Keratinocyte (primary cell): ENCODE measurements at regions not wholly inside any gene's neighbourhood (a gene's known extent, or its start where the extent isn't known, plus 50 kb on each side); places are given as distances from the start of the nearest gene placed in this dataset.

Experiments used
- DNase-seq: peaks from one replicate; pipeline ENCODE4 v3.0.0-alpha.2; 2011; ENCODE audit warnings: low read depth, missing footprints, low spot score
- FAIRE-seq: peaks from 2 replicates; lab custom pipeline; 2011; peaks lifted over from hg19 to GRCh38; lab: Jason Lieb, UNC
- H2AFZ ChIP-seq: 2 replicates; pipeline ENCODE4 v1.6.0; 2012; ENCODE audit warnings: low read length, control low read depth, inconsistent platforms; ENCODE audit not compliant: control insufficient read depth
- H3K27ac ChIP-seq: 2 replicates; pipeline ENCODE4 v1.5.1; 2011; ENCODE audit warnings: low read length; ENCODE audit not compliant: control insufficient read depth, insufficient read depth
- H3K27me3 ChIP-seq: 3 replicates; pipeline ENCODE4 v1.6.0; 2011; ENCODE audit warnings: low read length; ENCODE audit not compliant: control insufficient read depth, insufficient read depth; ENCODE audit errors: extremely low read depth
- H3K36me3 ChIP-seq, 2 experiments: 2 replicates in 1 of 2; 3 replicates in 1 of 2; pipeline ENCODE4 v1.5.1; 2011; ENCODE audit warnings: low read length in 2 of 2, mild to moderate bottlenecking in 1 of 2; ENCODE audit not compliant: control insufficient read depth in 2 of 2, insufficient read depth in 2 of 2; ENCODE audit errors: extremely low read depth in 1 of 2
- H3K4me1 ChIP-seq: 3 replicates; pipeline ENCODE4 v1.5.1; 2011; ENCODE audit warnings: low read length; ENCODE audit not compliant: control insufficient read depth, insufficient read depth; ENCODE audit errors: extremely low read depth
- H3K4me2 ChIP-seq: 3 replicates; pipeline ENCODE4 v1.6.0; 2011; ENCODE audit warnings: low read depth, low read length; ENCODE audit not compliant: control insufficient read depth, insufficient read depth; ENCODE audit errors: extremely low read depth
- H3K4me3 ChIP-seq, 3 experiments: fragments of 200-600 bp in 1 of 3; sonication (generic) in 1 of 3; 2 replicates in 2 of 3; 3 replicates in 1 of 3; pipeline ENCODE4 v1.5.1; 2011 to 2016; ENCODE audit warnings: low read length in 3 of 3, mild to moderate bottlenecking in 3 of 3, control low read depth in 2 of 3, inconsistent platforms in 1 of 3, low read depth in 1 of 3, mixed read lengths in 1 of 3, mixed run types in 1 of 3, moderate library complexity in 1 of 3; ENCODE audit not compliant: control insufficient read depth in 2 of 3, insufficient read depth in 2 of 3; ENCODE audit errors: extremely low read depth in 1 of 3
- H3K79me2 ChIP-seq: 2 replicates; pipeline ENCODE4 v1.6.0; 2012; ENCODE audit warnings: low read length; ENCODE audit not compliant: control insufficient read depth, insufficient read depth
- H3K9ac ChIP-seq: 3 replicates; pipeline ENCODE4 v1.6.0; 2011; ENCODE audit warnings: low read length; ENCODE audit not compliant: control insufficient read depth, insufficient read depth; ENCODE audit errors: extremely low read depth
- H3K9me1 ChIP-seq: 3 replicates; pipeline ENCODE4 v1.6.0; 2011; ENCODE audit warnings: low read length; ENCODE audit not compliant: control insufficient read depth, insufficient read depth; ENCODE audit errors: extremely low read depth
- H3K9me3 ChIP-seq: 2 replicates; pipeline ENCODE4 v1.5.1; 2012; ENCODE audit warnings: low read depth, low read length; ENCODE audit not compliant: control insufficient read depth
- H4K20me1 ChIP-seq: 3 replicates; pipeline ENCODE4 v1.6.0; 2011; ENCODE audit warnings: low read length; ENCODE audit not compliant: control insufficient read depth, insufficient read depth; ENCODE audit errors: extremely low read depth
- CTCF ChIP-seq, 3 experiments: IDR thresholded peaks in 1 of 3; conservative IDR thresholded peaks in 1 of 3; optimal IDR thresholded peaks in 1 of 3; 2 replicates in 2 of 3; 3 replicates in 1 of 3; pipeline versions ENCODE3 to v1.5.1; 2011; ENCODE audit warnings: low read length in 3 of 3, mild to moderate bottlenecking in 3 of 3, moderate library complexity in 2 of 3, control low read depth in 1 of 3, inconsistent platforms in 1 of 3; ENCODE audit not compliant: insufficient read depth in 2 of 3; ENCODE audit errors: extremely low read depth in 1 of 3
- EZH2 ChIP-seq: IDR thresholded peaks from one replicate; pipeline ENCODE4 v1.6.1; 2012; ENCODE audit warnings: inconsistent platforms, mild to moderate bottlenecking, low read length, moderate library complexity
- dilution Hi-C: fragments of 300-500 bp; cut with MboI; formaldehyde crosslinking; loops from one replicate; pipeline ENCODE4 v1.7.0; 2020; ENCODE audit warnings: low sequenced_read_pairs; ENCODE audit not compliant: extremely low pct_ligation_motif_present

- Histone ChIP-seq H4K20me1 (no peaks in the 10 kb centered on the region), H3K9me1 (no peaks in the 10 kb centered on the region), H3K36me3 (no peaks in the 10 kb centered on the region), H3K27me3 (no peaks in the 10 kb centered on the region), H3K9me3 (no peaks in the 10 kb centered on the region), H2AFZ (no peak overlapping the region), H3K27ac (no peak overlapping the region), H3K4me2 (no peak overlapping the region), H3K4me3 (no peak overlapping the region), H3K9ac (no peak overlapping the region), H3K4me1 (no peaks in the 10 kb centered on the region), H3K79me2 (no peaks in the 10 kb centered on the region)
- TF ChIP-seq EZH2 (no peak), CTCF (optimal IDR thresholded peaks at IDR 0.05 in 1 of 3, IDR thresholded peaks at IDR 0.05 in 1 of 3, conservative IDR thresholded peaks at IDR 0.05 in 1 of 3; ENCODE audit: extremely low read depth in 1 of 3, insufficient read depth in 2 of 3, low read length in 3 of 3) (no peak)
- FAIRE-seq (no peak), DNase-seq (no peak)
- dilution Hi-C loops = no loop called here
Measured at GRCh38 chr6:14644381-14644780, 526.8 kb downstream of the CD83 start.

GRCh38 chr6:14645221-14645620, 527.6 kb downstream of the CD83 start:
- dilution Hi-C loops = no loop called here
- H3K27me3 ChIP-seq = no peaks in the 10 kb centered on the region
- H3K4me1 ChIP-seq = no peaks in the 10 kb centered on the region
- no peak overlapping the region for H3K9ac ChIP-seq
- H3K27ac ChIP-seq = no peak overlapping the region
- H4K20me1 ChIP-seq = no peaks in the 10 kb centered on the region
- H3K79me2 ChIP-seq = no peaks in the 10 kb centered on the region
- no peak overlapping the region for H3K4me3 ChIP-seq
- DNase-seq (no peak), FAIRE-seq (no peak)
- no peaks in the 10 kb centered on the region for H3K9me3 ChIP-seq
- H3K4me2 ChIP-seq = no peak overlapping the region
- no peaks in the 10 kb centered on the region for H3K36me3 ChIP-seq
- TF ChIP-seq EZH2 (no peak), CTCF (optimal IDR thresholded peaks at IDR 0.05 in 1 of 3, IDR thresholded peaks at IDR 0.05 in 1 of 3, conservative IDR thresholded peaks at IDR 0.05 in 1 of 3; ENCODE audit: extremely low read depth in 1 of 3, insufficient read depth in 2 of 3, low read length in 3 of 3) (no peak)
- H3K9me1 ChIP-seq = no peaks in the 10 kb centered on the region
- H2AFZ ChIP-seq = no peak overlapping the region
